ENCODE measurements at regions not wholly inside any gene's neighbourhood (a gene's known extent, or its start where the extent isn't known, plus 50 kb on each side); places are given as distances from the start of the nearest gene placed in this dataset.

- BruUV-seq (replicated peaks) = no TSS peak
- H3K4me2 ChIP-seq (ENCODE audit: low read depth, low read length) = peak overlapping the region; percentile 19; the same call in 1 of the 2 replicates
- FAIRE-seq = no peak
- H3K79me2 ChIP-seq (ENCODE audit: insufficient read depth, low read length) = no peaks in the 10 kb centered on the region
- H3K27me3 ChIP-seq (ENCODE audit: control insufficient read depth in 1 of 2, insufficient read depth in 2 of 2, low read length in 2 of 2) = no peaks in the 10 kb centered on the region
- no peak overlapping the region for H3K9ac ChIP-seq (ENCODE audit: insufficient read depth, low read depth, low read length)
- CTCF ChIA-PET (ENCODE audit: low intra/inter-chr PET ratio, low total read pairs) = no interaction called here
- no peak overlapping the region for H2AFZ ChIP-seq (ENCODE audit: low read length)
- ATAC-seq = no peak
- no peak for TF ChIP-seq NFRKB (IDR thresholded peaks at IDR 0.05)
- TF ChIP-seq ZNF569 (CRISPR knock-in tag; IDR thresholded peaks at IDR 0.05; ENCODE audit: borderline replicate concordance) = no peak
- no peak for TF ChIP-seq POLR2G (IDR thresholded peaks at IDR 0.05; ENCODE audit: low read depth, low read length)
- no peak for TF ChIP-seq PREB (CRISPR knock-in tag; IDR thresholded peaks at IDR 0.05)
- TF ChIP-seq ZBTB37 (CRISPR knock-in tag; IDR thresholded peaks at IDR 0.05) = no peak
- no peak for TF ChIP-seq FOXJ3 (CRISPR knock-in tag; IDR thresholded peaks at IDR 0.05; ENCODE audit: borderline replicate concordance)
- TF ChIP-seq NONO (IDR thresholded peaks at IDR 0.05) = no peak
- TF ChIP-seq NONO (CRISPR knock-in tag; conservative IDR thresholded peaks at IDR 0.05) = no peak
- TF ChIP-seq CC2D1A (CRISPR knock-in tag; IDR thresholded peaks at IDR 0.05) = no peak
- no peak for TF ChIP-seq HIC2 (CRISPR knock-in tag; IDR thresholded peaks at IDR 0.05; ENCODE audit: low read depth)
- no peak for TF ChIP-seq EED (CRISPR knock-in tag; IDR thresholded peaks at IDR 0.05)
- TF ChIP-seq MEIS2 (CRISPR knock-in tag; IDR thresholded peaks at IDR 0.05) = no peak
- no peak for TF ChIP-seq SIX1 (CRISPR knock-in tag; IDR thresholded peaks at IDR 0.05; ENCODE audit: borderline replicate concordance)
- TF ChIP-seq CHD2 (IDR thresholded peaks at IDR 0.05; ENCODE audit: low read depth, low read length) = no peak
- no peak for TF ChIP-seq TAF1 (CRISPR knock-in tag; IDR thresholded peaks at IDR 0.05)
- TF ChIP-seq ZNF446 (CRISPR knock-in tag; IDR thresholded peaks at IDR 0.05) = no peak
- TF ChIP-seq KMT2B (CRISPR knock-in tag; IDR thresholded peaks at IDR 0.05) = no peak
- no peak for TF ChIP-seq ONECUT2 (CRISPR knock-in tag; IDR thresholded peaks at IDR 0.05)
- TF ChIP-seq ZSCAN5A (CRISPR knock-in tag; IDR thresholded peaks at IDR 0.05; ENCODE audit: borderline replicate concordance) = no peak
- no peaks in the 10 kb centered on the region for H3K36me3 ChIP-seq (replicated peaks in 1 of 2; ENCODE audit: control insufficient read depth in 1 of 2, insufficient read depth in 2 of 2, low read length in 2 of 2)
- H4K20me1 ChIP-seq (ENCODE audit: insufficient read depth, low read length) = no peaks in the 10 kb centered on the region
- peaks cover 14% of the 10 kb centered on the region for H3K9me3 ChIP-seq (ENCODE audit: low read length)
- no peak overlapping the region for H3K4me3 ChIP-seq (replicated peaks in 1 of 3; ENCODE audit: insufficient read depth in 1 of 3, low read depth in 2 of 3, low read length in 3 of 3)
- intact Hi-C loops (cut with micrococcal nuclease; ENCODE audit: unreplicated experiment) (no loop called here), in situ Hi-C loops (cut with HindIII; ENCODE audit: extremely low pct_ligation_motif_present, low pct_unique_long_range_greater_than_20kb) (no loop called here)
- H3K4me1 ChIP-seq (ENCODE audit: insufficient read depth, low read length) = no peaks in the 10 kb centered on the region
- POLR2A ChIA-PET = no interaction called here
- no peak for DNase-seq (ENCODE audit: low spot score)
- WGBS (ENCODE audit: low lambda C conversion rate) = 29% methylated on average over 3 of the region's 3 CpGs
- no peak overlapping the region for H3K27ac ChIP-seq (ENCODE audit: extremely low read length, insufficient read depth, low read length)
These were observed 159.5 kb upstream of the WDR11 start for GRCh38 chr10:120691625-120692024.
